ENCODE measurements at regions not wholly inside any gene's neighbourhood (a gene's known extent, or its start where the extent isn't known, plus 50 kb on each side); places are given as distances from the start of the nearest gene placed in this dataset.

- ATAC-seq (no peak), DNase-seq (ENCODE audit: low read depth in 1 of 2, low spot score in 1 of 2) (no peak), FAIRE-seq (no peak)
- H3K4me2 ChIP-seq, result no peak overlapping the region
- TF ChIP-seq, protein P1, sequence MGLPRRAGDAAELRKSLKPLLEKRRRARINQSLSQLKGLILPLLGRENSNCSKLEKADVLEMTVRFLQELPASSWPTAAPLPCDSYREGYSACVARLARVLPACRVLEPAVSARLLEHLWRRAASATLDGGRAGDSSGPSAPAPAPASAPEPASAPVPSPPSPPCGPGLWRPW (IDR thresholded peaks at IDR 0.05), result no peak
- no peak for TF ChIP-seq MAZ (IDR thresholded peaks at IDR 0.05; ENCODE audit: borderline replicate concordance, low read depth, low read length)
- no peak for TF ChIP-seq EHF (CRISPR knock-in tag; IDR thresholded peaks at IDR 0.05)
- WGBS (ENCODE audit: missing lambda C conversion rate), result 0% methylated on average over 2 of the region's 2 CpGs
- H3K4me1 ChIP-seq, result no peaks in the 10 kb centered on the region
- CTCF ChIA-PET, result no interaction called here
- POLR2A ChIA-PET, result no interaction called here
- no peak overlapping the region for H3K27ac ChIP-seq
- no peak overlapping the region for H3K4me3 ChIP-seq
- H3K9me3 ChIP-seq, result no peaks in the 10 kb centered on the region
Measured at GRCh38 chr15:46580487-46580886, 945.7 kb downstream of the SQOR start.

DNA sequence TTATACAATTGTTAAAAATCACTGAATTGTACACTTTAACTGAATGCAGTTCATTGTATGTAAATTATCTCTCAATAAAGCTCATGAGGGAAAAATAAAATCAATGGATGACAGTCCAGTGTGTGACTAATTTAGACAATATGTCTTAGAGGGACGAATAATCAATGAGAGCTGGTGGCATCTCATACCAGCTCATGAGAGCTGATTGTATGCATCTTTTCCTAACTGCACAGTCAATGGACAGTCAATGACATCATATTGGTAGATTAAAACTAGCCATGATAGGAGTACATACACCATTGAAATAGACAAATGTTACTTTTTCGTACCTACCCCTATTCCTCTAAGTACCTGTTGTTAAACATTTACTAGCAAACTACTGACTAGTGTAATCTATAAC is 946.1 kb downstream of the SQOR start:
- DNase-seq (ENCODE audit: low read depth in 1 of 2, low spot score in 1 of 2) (no peak), FAIRE-seq (no peak), ATAC-seq (no peak)
- Histone ChIP-seq H3K4me1 (no peaks in the 10 kb centered on the region), H3K4me3 (no peak overlapping the region), H3K4me2 (no peak overlapping the region), H3K9me3 (no peaks in the 10 kb centered on the region), H3K27ac (no peak overlapping the region)
- TF ChIP-seq ZSCAN20 (CRISPR knock-in tag; IDR thresholded peaks at IDR 0.05) (no peak), ZFP36 (IDR thresholded peaks at IDR 0.05; ENCODE audit: borderline replicate concordance, partially characterized antibody) (no peak), TFCP2L1 (CRISPR knock-in tag; IDR thresholded peaks at IDR 0.05) (no peak), RNF2 (IDR thresholded peaks at IDR 0.05; ENCODE audit: borderline replicate concordance, low read depth) (no peak), EP300 (IDR thresholded peaks at IDR 0.05) (no peak), POLR2A (IDR thresholded peaks at IDR 0.05; ENCODE audit: low read length) (no peak), EHMT2 (IDR thresholded peaks at IDR 0.05; ENCODE audit: low read depth) (no peak), PHF8 (IDR thresholded peaks at IDR 0.05; ENCODE audit: borderline replicate concordance, low read depth) (no peak), CBX2 (IDR thresholded peaks at IDR 0.05; ENCODE audit: borderline replicate concordance, low read depth) (no peak), CBX8 (IDR thresholded peaks at IDR 0.05) (no peak), JUNB (IDR thresholded peaks at IDR 0.05) (no peak), HOXB5 (CRISPR knock-in tag; IDR thresholded peaks at IDR 0.05) (no peak), FOXS1 (CRISPR knock-in tag; IDR thresholded peaks at IDR 0.05) (no peak)
- TF ChIP-seq, protein P2, sequence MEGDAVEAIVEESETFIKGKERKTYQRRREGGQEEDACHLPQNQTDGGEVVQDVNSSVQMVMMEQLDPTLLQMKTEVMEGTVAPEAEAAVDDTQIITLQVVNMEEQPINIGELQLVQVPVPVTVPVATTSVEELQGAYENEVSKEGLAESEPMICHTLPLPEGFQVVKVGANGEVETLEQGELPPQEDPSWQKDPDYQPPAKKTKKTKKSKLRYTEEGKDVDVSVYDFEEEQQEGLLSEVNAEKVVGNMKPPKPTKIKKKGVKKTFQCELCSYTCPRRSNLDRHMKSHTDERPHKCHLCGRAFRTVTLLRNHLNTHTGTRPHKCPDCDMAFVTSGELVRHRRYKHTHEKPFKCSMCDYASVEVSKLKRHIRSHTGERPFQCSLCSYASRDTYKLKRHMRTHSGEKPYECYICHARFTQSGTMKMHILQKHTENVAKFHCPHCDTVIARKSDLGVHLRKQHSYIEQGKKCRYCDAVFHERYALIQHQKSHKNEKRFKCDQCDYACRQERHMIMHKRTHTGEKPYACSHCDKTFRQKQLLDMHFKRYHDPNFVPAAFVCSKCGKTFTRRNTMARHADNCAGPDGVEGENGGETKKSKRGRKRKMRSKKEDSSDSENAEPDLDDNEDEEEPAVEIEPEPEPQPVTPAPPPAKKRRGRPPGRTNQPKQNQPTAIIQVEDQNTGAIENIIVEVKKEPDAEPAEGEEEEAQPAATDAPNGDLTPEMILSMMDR (IDR thresholded peaks at IDR 0.05), result no peak
- POLR2A ChIA-PET, result no interaction called here
- CTCF ChIA-PET, result no interaction called here
- 2% methylated on average over 2 of the region's 2 CpGs for WGBS (ENCODE audit: missing lambda C conversion rate)

DNA sequence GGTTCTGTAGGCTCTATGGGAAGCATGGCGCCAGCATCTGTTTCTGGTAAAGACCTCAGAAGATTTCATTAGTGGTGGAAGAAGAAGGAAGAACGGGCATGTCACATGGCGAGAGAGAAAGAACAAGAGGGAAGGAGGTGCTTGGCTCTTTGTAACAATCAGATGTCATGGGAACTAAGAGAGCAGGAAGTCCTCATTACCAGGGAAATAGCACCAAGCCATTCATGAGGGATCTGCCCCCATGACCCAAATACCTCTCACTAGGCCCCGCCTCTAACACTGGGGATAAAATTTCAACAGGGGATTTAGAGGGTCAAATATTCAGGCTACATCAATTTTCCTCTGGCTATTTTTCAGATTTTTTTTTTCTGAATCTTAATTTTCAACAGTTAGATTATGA is 954.3 kb downstream of the SQOR start:
- Histone ChIP-seq H3K4me3 (no peak overlapping the region), H3K27ac (no peak overlapping the region), H3K9me3 (no peaks in the 10 kb centered on the region), H3K4me2 (no peak overlapping the region), H3K4me1 (no peaks in the 10 kb centered on the region)
- FAIRE-seq, result no peak
- DNase-seq (ENCODE audit: low read depth in 1 of 2, low spot score in 1 of 2), result no peak
- ATAC-seq, result no peak
- TF ChIP-seq RAD21 (conservative IDR thresholded peaks at IDR 0.05 in 1 of 2, IDR thresholded peaks at IDR 0.05 in 1 of 2) (no peak), EHMT2 (IDR thresholded peaks at IDR 0.05; ENCODE audit: low read depth) (no peak), CEBPB (IDR thresholded peaks at IDR 0.05) (no peak), EHF (CRISPR knock-in tag; IDR thresholded peaks at IDR 0.05) (no peak), KDM1A (IDR thresholded peaks at IDR 0.05; ENCODE audit: low read depth) (no peak), SREBF2 (IDR thresholded peaks at IDR 0.05) (no peak), POLR2A (IDR thresholded peaks at IDR 0.05; ENCODE audit: low read length) (no peak), TFCP2L1 (CRISPR knock-in tag; IDR thresholded peaks at IDR 0.05) (no peak), ATOH8 (CRISPR knock-in tag; IDR thresholded peaks at IDR 0.05; ENCODE audit: low read depth) (no peak), RFX5 (IDR thresholded peaks at IDR 0.05) (no peak), GATA3 (IDR thresholded peaks at IDR 0.05; ENCODE audit: borderline replicate concordance) (no peak)
- TF ChIP-seq, protein P2 (IDR thresholded peaks at IDR 0.05), result no peak
- TF ChIP-seq, protein P1 (IDR thresholded peaks at IDR 0.05), result no peak
- TF ChIP-seq, protein P3, sequence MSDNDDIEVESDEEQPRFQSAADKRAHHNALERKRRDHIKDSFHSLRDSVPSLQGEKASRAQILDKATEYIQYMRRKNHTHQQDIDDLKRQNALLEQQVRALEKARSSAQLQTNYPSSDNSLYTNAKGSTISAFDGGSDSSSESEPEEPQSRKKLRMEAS (IDR thresholded peaks at IDR 0.05), result no peak
- ChIA-PET CTCF (no interaction called here), POLR2A (no interaction called here)
- WGBS (ENCODE audit: missing lambda C conversion rate), result 12% methylated on average over 4 of the region's 4 CpGs

Data from A549 (cell line).